ENCODE measurements at regions not wholly inside any gene's neighbourhood (a gene's known extent, or its start where the extent isn't known, plus 50 kb on each side); places are given as distances from the start of the nearest gene placed in this dataset.
"Not testable (repeated sequence)": the region's sequence is repeated elsewhere in the genome, so short reads cannot be mapped to it uniquely, and the experiment has no call there.

GRCh38 chr7:68250143-68250542 is 1253.5 kb downstream of the TYW1 start:
- DNase-seq (ENCODE audit: low read depth): no peak
- TF ChIP-seq CTCF (IDR thresholded peaks at IDR 0.05; ENCODE audit: control insufficient read depth, insufficient read depth, low read depth, low read length, missing control alignments): no peak

GRCh38 chr7:68254815-68255214 is 1258.2 kb downstream of the TYW1 start:
- not testable (repeated sequence) for DNase-seq (ENCODE audit: low read depth); H3K4me3 ChIP-seq (ENCODE audit: control insufficient read depth, low read depth, low read length)

More at GRCh38 chr7:68250143-68250542, 1253.5 kb downstream of the TYW1 start:
- H3K4me3 ChIP-seq (ENCODE audit: control insufficient read depth, low read depth, low read length): no peak overlapping the region

GRCh38 chr7:68256295-68256694 is 1259.7 kb downstream of the TYW1 start:
- no peak overlapping the region for H3K4me3 ChIP-seq (ENCODE audit: control insufficient read depth, low read depth, low read length)
- no peak for DNase-seq (ENCODE audit: low read depth)
- no peak for TF ChIP-seq CTCF (IDR thresholded peaks at IDR 0.05; ENCODE audit: control insufficient read depth, insufficient read depth, low read depth, low read length, missing control alignments)

- no peak for DNase-seq (ENCODE audit: low read depth)
- H3K4me3 ChIP-seq (ENCODE audit: control insufficient read depth, low read depth, low read length): no peak overlapping the region
Observed at GRCh38 chr7:68258609-68259008, 1262.0 kb downstream of the TYW1 start.

GRCh38 chr7:68265258-68265657 is 1268.6 kb downstream of the TYW1 start:
- H3K4me3 ChIP-seq (ENCODE audit: control insufficient read depth, low read depth, low read length): no peak overlapping the region
- no peak for DNase-seq (ENCODE audit: low read depth)
- no peak for TF ChIP-seq CTCF (IDR thresholded peaks at IDR 0.05; ENCODE audit: control insufficient read depth, insufficient read depth, low read depth, low read length, missing control alignments)

More at GRCh38 chr7:68258609-68259008, 1262.0 kb downstream of the TYW1 start:
- no peak for TF ChIP-seq CTCF (IDR thresholded peaks at IDR 0.05; ENCODE audit: control insufficient read depth, insufficient read depth, low read depth, low read length, missing control alignments)

- TF ChIP-seq CTCF (IDR thresholded peaks at IDR 0.05; ENCODE audit: control insufficient read depth, insufficient read depth, low read depth, low read length, missing control alignments): no peak
- DNase-seq (ENCODE audit: low read depth): no peak
- H3K4me3 ChIP-seq (ENCODE audit: control insufficient read depth, low read depth, low read length): no peak overlapping the region
Observed at GRCh38 chr7:68266004-68266579, 1269.5 kb downstream of the TYW1 start.

- no peak overlapping the region for H3K4me3 ChIP-seq (ENCODE audit: control insufficient read depth, low read depth, low read length)
- no peak for DNase-seq (ENCODE audit: low read depth)
- no peak for TF ChIP-seq CTCF (IDR thresholded peaks at IDR 0.05; ENCODE audit: control insufficient read depth, insufficient read depth, low read depth, low read length, missing control alignments)
Observed at GRCh38 chr7:68267486-68267885, 1270.9 kb downstream of the TYW1 start.
